Heart left ventricle (tissue), 16 donors: ENCODE measurements at regions not wholly inside any gene's neighbourhood (a gene's known extent, or its start where the extent isn't known, plus 50 kb on each side); places are given as distances from the start of the nearest gene placed in this dataset.

Experiments
- ATAC-seq, 4 donors: fragments of 200-7000 bp; cut with Tn5 transposase; one replicate each; pipeline ENCODE4 v1.9.1; 2020 to 2022; ENCODE audit warnings: moderate library complexity in 4 of 4, mild to moderate bottlenecking in 3 of 4, moderate number of reproducible peaks in 1 of 4
- DNase-seq, 5 donors: peaks; one replicate each; pipeline ENCODE4 v3.0.0-alpha.2; 2020
- H3K27ac ChIP-seq, 12 donors: fragments of 200-600 bp; sonication (generic) in 4 of 12; one replicate each; pipeline versions ENCODE4 v1.5.0 to v1.8.0; 2016 to 2022; ENCODE audit warnings: mild to moderate bottlenecking in 2 of 12
- H3K27me3 ChIP-seq, 9 donors: fragments of 200-600 bp; sonication (generic) in 2 of 9; one replicate each; pipeline versions ENCODE4 v1.5.1 to v1.8.0; 2016 to 2022; ENCODE audit warnings: mild to moderate bottlenecking in 3 of 9
- H3K36me3 ChIP-seq, 9 donors: fragments of 200-600 bp; sonication (generic) in 2 of 9; one replicate each; pipeline versions ENCODE4 v1.5.0 to v1.8.0; 2018 to 2022; ENCODE audit warnings: mild to moderate bottlenecking in 2 of 9
- H3K4me1 ChIP-seq, 12 donors: fragments of 200-600 bp; sonication (generic) in 4 of 12; one replicate each; pipeline versions ENCODE4 v1.5.0 to v1.8.0; 2016 to 2022; ENCODE audit warnings: mild to moderate bottlenecking in 3 of 12
- H3K4me3 ChIP-seq, 12 donors: fragments of 200-600 bp; sonication (generic) in 4 of 12; one replicate each; pipeline versions ENCODE4 v1.5.0 to v1.8.0; 2017 to 2022; ENCODE audit warnings: mild to moderate bottlenecking in 9 of 12, moderate library complexity in 4 of 12
- H3K9me3 ChIP-seq, 12 donors: fragments of 200-600 bp; sonication (generic) in 4 of 12; one replicate each; pipeline versions ENCODE4 v1.5.0 to v1.8.0; 2016 to 2022; ENCODE audit warnings: mild to moderate bottlenecking in 1 of 12
- CTCF ChIP-seq, 12 donors: fragments of 200-600 bp; sonication (generic) in 4 of 12; IDR thresholded peaks; one replicate each; pipeline versions ENCODE4 v1.5.0 to v1.8.0; 2018 to 2022; ENCODE audit warnings: antibody characterized with exemption in 12 of 12, mild to moderate bottlenecking in 5 of 12
- POLR2A ChIP-seq, 2 donors: fragments of 450-650 bp; IDR thresholded peaks; one replicate each; pipeline ENCODE4 v1.6.1; 2017; ENCODE audit warnings: antibody characterized with exemption in 2 of 2, mild to moderate bottlenecking in 2 of 2, moderate library complexity in 2 of 2
- WGBS, 4 donors: extraction: QIAGEN DNeasy Blood & Tissue Kit in 2 of 4; methylation state at CpG; one replicate each; pipeline versions ENCODE4 v1.1.5 to v1.1.7; 2013 to 2018; 5-methylcytosine and 5-hydroxymethylcytosine counted together
- intact Hi-C, 10 donors: fragments of 100-400 bp; cut with DNase I; formaldehyde crosslinking; loops; one replicate each; pipeline versions ENCODE4 v1.11.1 to v1.14.2; 2022
- donor health status: ischemic (EF 13 %, LVEDD 7.1; RV severe dilation, severe dysfunction).
- donor health status: healthy with polysubstance abuse.
- donor health status: DM: no; HTN: yes; CAD: no.
- donor health status: DM: no; HTN: no; CAD: no.
- donor health status: ischemic (EF 25% LVEDD 6.9; RV normal size, moderate dysfunction).
- donor health status: ischemic (EF 25% LVEDD 5.7; RV mildly dilated, moderate dysfunction).
- donor health status: healthy.
- donor health status: DM: yes; HTN: yes; CAD: no.
- donor health status: ischemic (EF 35%, LVEDD 5.7; RV mildly dilated, moderate dysfunction).
- donor health status: nonischemic (EF 11% LVEDD 7.7; RV severe dilation, severe dysfunction).
- donor health status: DM: yes; HTN: yes; CAD: no.
- donor health status: PGD.
- donor health status: ischemic (EF 29% LVEDD 5.4; RV normal size, mild dysfunction).
- donor health status: nonischemic (EF 23%, LVEDD 6.1; RV moderate dilation, normal function).

- DNase-seq (no peak), ATAC-seq (no peak)
- H3K9me3 ChIP-seq = peaks cover 0 to 4% (median 0%) of the 10 kb centered on the region in 12 donors
- TF ChIP-seq POLR2A (IDR thresholded peaks at IDR 0.05) (no peak), CTCF (IDR thresholded peaks at IDR 0.05) (no peak)
- H3K27me3 ChIP-seq = no peaks in the 10 kb centered on the region
- no peaks in the 10 kb centered on the region for H3K4me1 ChIP-seq
- H3K27ac ChIP-seq = no peak overlapping the region
- no peaks in the 10 kb centered on the region for H3K36me3 ChIP-seq
- H3K4me3 ChIP-seq = no peak overlapping the region
- intact Hi-C loops = no loop called here
- WGBS, 4 donors = 56 to 63% (median 63%) methylated on average over 2 of the region's 2 CpGs
Observed at GRCh38 chr18:3340682-3341097, 78.8 kb downstream of the MYL12B start.

- no peaks in the 10 kb centered on the region for H3K36me3 ChIP-seq
- H3K9me3 ChIP-seq = peaks cover 0 to 4% (median 0%) of the 10 kb centered on the region in 12 donors
- WGBS, 4 donors = 93 to 97% (median 95%) methylated on average over 5 of the region's 5 CpGs
- ATAC-seq (no peak), DNase-seq (no peak)
- H3K4me1 ChIP-seq = no peaks in the 10 kb centered on the region
- TF ChIP-seq CTCF (IDR thresholded peaks at IDR 0.05) (no peak), POLR2A (IDR thresholded peaks at IDR 0.05) (no peak)
- no peak overlapping the region for H3K27ac ChIP-seq
- H3K27me3 ChIP-seq = no peaks in the 10 kb centered on the region
- intact Hi-C loops = no loop called here
- no peak overlapping the region for H3K4me3 ChIP-seq
Observed at GRCh38 chr18:3342628-3343027, 80.7 kb downstream of the MYL12B start.

- TF ChIP-seq POLR2A (IDR thresholded peaks at IDR 0.05) = no peak
- no peak for TF ChIP-seq CTCF (IDR thresholded peaks at IDR 0.05)
- Histone ChIP-seq H3K4me1 (no peaks in the 10 kb centered on the region), H3K27ac (peak overlapping the region in 1 of 12 donors; percentile 66), H3K36me3 (no peaks in the 10 kb centered on the region), H3K4me3 (no peak overlapping the region), H3K9me3 (peaks cover 0 to 4% (median 0%) of the 10 kb centered on the region in 12 donors), H3K27me3 (no peaks in the 10 kb centered on the region)
- ATAC-seq (no peak), DNase-seq (no peak)
- WGBS, 4 donors = 56 to 80% (median 70%) methylated on average over 2 of the region's 2 CpGs
- intact Hi-C loops = no loop called here
Observed at GRCh38 chr18:3345452-3345851, 83.5 kb downstream of the MYL12B start.

- H3K36me3 ChIP-seq = no peaks in the 10 kb centered on the region
- TF ChIP-seq POLR2A (IDR thresholded peaks at IDR 0.05) (no peak), CTCF (IDR thresholded peaks at IDR 0.05) (no peak)
- intact Hi-C loops = no loop called here
- ATAC-seq (no peak), DNase-seq (no peak)
- no peaks in the 10 kb centered on the region for H3K27me3 ChIP-seq
- H3K4me3 ChIP-seq = no peak overlapping the region
- H3K4me1 ChIP-seq = no peaks in the 10 kb centered on the region
- peak overlapping the region in 1 of 12 donors; percentile 66 for H3K27ac ChIP-seq
- WGBS, 4 donors = 66 to 73% (median 72%) methylated on average over 1 of the region's 1 CpG
- peaks cover 0 to 4% (median 0%) of the 10 kb centered on the region in 12 donors for H3K9me3 ChIP-seq
Observed at GRCh38 chr18:3345885-3346284, 84.0 kb downstream of the MYL12B start.
